Caco-2 (cell line): ENCODE measurements at regions not wholly inside any gene's neighbourhood (a gene's known extent, or its start where the extent isn't known, plus 50 kb on each side); places are given as distances from the start of the nearest gene placed in this dataset.

Experiments used
- BruUV-seq: library from RNA; stranded (reverse); fragments of 400-500 nt; replicated peaks from 2 replicates; lab custom pipeline; 2021; lab: Mats Ljungman, UMichigan
- CTCF ChIA-PET: fragments of 300-600 bp; sonication (Branson Sonifier 250); formaldehyde crosslinking; loops from one replicate; lab custom pipeline; 2022; ENCODE audit warnings: antibody characterized with exemption; lab: Charles Lee
- POLR2A ChIA-PET: fragments of 300-600 bp; sonication (Branson Sonifier 250); formaldehyde crosslinking; loops from one replicate; lab custom pipeline; 2022; ENCODE audit warnings: antibody characterized with exemption; lab: Charles Lee
- DNase-seq, 2 experiments: peaks; one replicate each; pipeline versions ENCODE4 v3.0.0 to v3.0.0-alpha.2; 2020 to 2022
- H3K27me3 ChIP-seq: replicated peaks from 2 replicates; pipeline ENCODE4 v1.6.0; 2011; ENCODE audit warnings: low read length; ENCODE audit not compliant: control insufficient read depth, insufficient read depth
- H3K36me3 ChIP-seq: 2 replicates; pipeline ENCODE4 v1.5.1; 2011; ENCODE audit warnings: low read length; ENCODE audit not compliant: control insufficient read depth, insufficient read depth
- H3K4me1 ChIP-seq: fragments of 250-450 bp; sonication (Bioruptor Pico); 2 replicates; pipeline ENCODE4 v1.5.1; 2020; ENCODE audit warnings: mild to moderate bottlenecking
- H3K4me3 ChIP-seq: 2 replicates; pipeline ENCODE4 v1.5.1; 2011; ENCODE audit warnings: low read depth, mild to moderate bottlenecking, control low read depth, low read length
- H3K9me3 ChIP-seq: fragments of 250-450 bp; sonication (Bioruptor Pico); 2 replicates; pipeline ENCODE4 v1.5.1; 2020; ENCODE audit warnings: mild to moderate bottlenecking, moderate library complexity
- H3K27ac Mint-ChIP-seq: one replicate; pipeline ENCODE4 v1.8.0; 2022; ENCODE audit warnings: mixed read lengths; ENCODE audit not compliant: unreplicated experiment
- H3K27me3 Mint-ChIP-seq: one replicate; pipeline ENCODE4 v1.8.0; 2022; ENCODE audit warnings: mixed read lengths; ENCODE audit not compliant: insufficient read depth, unreplicated experiment
- H3K36me3 Mint-ChIP-seq: one replicate; pipeline ENCODE4 v1.8.0; 2022; ENCODE audit warnings: mild to moderate bottlenecking, mixed read lengths; ENCODE audit not compliant: insufficient read depth, unreplicated experiment
- H3K4me1 Mint-ChIP-seq: one replicate; pipeline ENCODE4 v1.8.0; 2022; ENCODE audit warnings: low read depth, mixed read lengths; ENCODE audit not compliant: unreplicated experiment
- H3K4me3 Mint-ChIP-seq: one replicate; pipeline ENCODE4 v1.8.0; 2022; ENCODE audit warnings: mild to moderate bottlenecking, moderate library complexity, mixed read lengths; ENCODE audit not compliant: unreplicated experiment
- H3K9me3 Mint-ChIP-seq: one replicate; pipeline ENCODE4 v1.8.0; 2022; ENCODE audit warnings: mixed read lengths; ENCODE audit not compliant: unreplicated experiment
- intact Hi-C: fragments of 100-400 bp; cut with micrococcal nuclease; formaldehyde crosslinking; loops from one replicate; pipeline ENCODE4 v1.10.0; 2022; ENCODE audit not compliant: unreplicated experiment
- TF ChIP-seq, protein P1 (sequence below), 2 experiments: fragments of 200-600 bp in 1 of 2; IDR thresholded peaks; 1 replicate in 1 of 2; 2 replicates in 1 of 2; pipeline versions ENCODE4 v1.5.1 to v1.8.0; 2011 to 2022; ENCODE audit warnings: antibody characterized with exemption in 1 of 2, control low read depth in 1 of 2, inconsistent platforms in 1 of 2, low read depth in 1 of 2, low read length in 1 of 2, mild to moderate bottlenecking in 1 of 2, moderate library complexity in 1 of 2; ENCODE audit not compliant: insufficient read depth in 1 of 2, severe bottlenecking in 1 of 2, unreplicated experiment in 1 of 2

DNA sequence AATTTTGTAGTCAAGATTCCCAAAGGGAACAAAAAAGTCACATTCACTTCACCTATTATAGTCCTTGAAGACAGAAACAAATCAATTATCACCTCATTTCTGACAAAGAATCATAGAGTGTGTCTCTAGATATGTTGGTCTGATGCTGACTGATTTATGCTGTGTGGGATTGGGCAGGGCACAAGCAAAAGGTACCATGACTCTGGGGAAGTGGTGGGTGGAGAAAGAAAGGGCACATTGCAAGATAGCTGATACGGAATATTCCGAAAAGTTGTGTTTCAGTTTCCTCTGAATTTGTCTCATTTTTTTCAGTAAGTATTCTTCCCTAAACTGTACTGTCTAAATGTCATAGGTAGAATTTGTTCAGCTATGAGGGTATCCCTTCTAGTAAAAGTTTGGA lies 268.0 kb downstream of the MREG start:
- Histone ChIP-seq H3K4me1 (peaks cover 23% of the 10 kb centered on the region), H3K9me3 (no peaks in the 10 kb centered on the region), H3K36me3 (no peaks in the 10 kb centered on the region; the same call in 1 of the 2 replicates), H3K4me3 (no peak overlapping the region), H3K27me3 (no peaks in the 10 kb centered on the region)
- Mint-ChIP-seq H3K4me1 (peaks cover 17% of the 10 kb centered on the region), H3K4me3 (no peak overlapping the region), H3K27ac (no peak overlapping the region), H3K36me3 (no peaks in the 10 kb centered on the region), H3K9me3 (peaks cover 19% of the 10 kb centered on the region), H3K27me3 (no peaks in the 10 kb centered on the region)
- no peak for DNase-seq
- intact Hi-C loops, result no loop called here
- ChIA-PET CTCF (no interaction called here), POLR2A (no interaction called here)
- TF ChIP-seq, protein P1, sequence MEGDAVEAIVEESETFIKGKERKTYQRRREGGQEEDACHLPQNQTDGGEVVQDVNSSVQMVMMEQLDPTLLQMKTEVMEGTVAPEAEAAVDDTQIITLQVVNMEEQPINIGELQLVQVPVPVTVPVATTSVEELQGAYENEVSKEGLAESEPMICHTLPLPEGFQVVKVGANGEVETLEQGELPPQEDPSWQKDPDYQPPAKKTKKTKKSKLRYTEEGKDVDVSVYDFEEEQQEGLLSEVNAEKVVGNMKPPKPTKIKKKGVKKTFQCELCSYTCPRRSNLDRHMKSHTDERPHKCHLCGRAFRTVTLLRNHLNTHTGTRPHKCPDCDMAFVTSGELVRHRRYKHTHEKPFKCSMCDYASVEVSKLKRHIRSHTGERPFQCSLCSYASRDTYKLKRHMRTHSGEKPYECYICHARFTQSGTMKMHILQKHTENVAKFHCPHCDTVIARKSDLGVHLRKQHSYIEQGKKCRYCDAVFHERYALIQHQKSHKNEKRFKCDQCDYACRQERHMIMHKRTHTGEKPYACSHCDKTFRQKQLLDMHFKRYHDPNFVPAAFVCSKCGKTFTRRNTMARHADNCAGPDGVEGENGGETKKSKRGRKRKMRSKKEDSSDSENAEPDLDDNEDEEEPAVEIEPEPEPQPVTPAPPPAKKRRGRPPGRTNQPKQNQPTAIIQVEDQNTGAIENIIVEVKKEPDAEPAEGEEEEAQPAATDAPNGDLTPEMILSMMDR (IDR thresholded peaks at IDR 0.05; ENCODE audit: insufficient read depth in 1 of 2, low read depth in 1 of 2, low read length in 1 of 2, severe bottlenecking in 1 of 2, unreplicated experiment in 1 of 2), result no peak
- BruUV-seq, result no TSS peak

DNA sequence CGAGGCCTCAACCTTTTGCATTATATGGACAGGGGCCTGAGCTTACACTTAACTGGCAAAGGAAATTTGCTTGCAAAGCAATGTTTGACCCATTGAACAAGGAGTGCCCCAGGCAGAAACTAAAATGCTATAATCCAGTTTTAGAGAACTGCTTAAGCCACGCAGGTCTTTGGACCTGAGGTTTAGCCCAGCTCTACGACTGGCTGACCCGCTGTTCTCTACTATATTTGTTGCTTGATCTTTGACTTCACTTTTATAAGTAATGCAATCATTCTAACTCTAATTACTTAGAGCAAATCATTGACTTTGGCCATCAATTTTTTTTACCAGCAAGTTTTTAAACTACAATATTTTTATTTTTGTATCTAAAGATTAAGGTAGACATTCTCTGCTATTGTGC lies 268.8 kb downstream of the MREG start:
- Mint-ChIP-seq H3K27me3 (no peaks in the 10 kb centered on the region), H3K9me3 (peaks cover 19% of the 10 kb centered on the region), H3K4me3 (no peak overlapping the region), H3K36me3 (no peaks in the 10 kb centered on the region), H3K27ac (no peak overlapping the region), H3K4me1 (peaks cover 13% of the 10 kb centered on the region)
- POLR2A ChIA-PET, result no interaction called here
- CTCF ChIA-PET, result no interaction called here
- Histone ChIP-seq H3K27me3 (no peaks in the 10 kb centered on the region), H3K4me3 (no peak overlapping the region), H3K9me3 (no peaks in the 10 kb centered on the region), H3K36me3 (no peaks in the 10 kb centered on the region; the same call in 1 of the 2 replicates), H3K4me1 (peaks cover 18% of the 10 kb centered on the region)
- intact Hi-C loops, result no loop called here
- BruUV-seq, result no TSS peak
- TF ChIP-seq, protein P1 (IDR thresholded peaks at IDR 0.05; ENCODE audit: insufficient read depth in 1 of 2, low read depth in 1 of 2, low read length in 1 of 2, severe bottlenecking in 1 of 2, unreplicated experiment in 1 of 2), result no peak
- no peak for DNase-seq

DNA sequence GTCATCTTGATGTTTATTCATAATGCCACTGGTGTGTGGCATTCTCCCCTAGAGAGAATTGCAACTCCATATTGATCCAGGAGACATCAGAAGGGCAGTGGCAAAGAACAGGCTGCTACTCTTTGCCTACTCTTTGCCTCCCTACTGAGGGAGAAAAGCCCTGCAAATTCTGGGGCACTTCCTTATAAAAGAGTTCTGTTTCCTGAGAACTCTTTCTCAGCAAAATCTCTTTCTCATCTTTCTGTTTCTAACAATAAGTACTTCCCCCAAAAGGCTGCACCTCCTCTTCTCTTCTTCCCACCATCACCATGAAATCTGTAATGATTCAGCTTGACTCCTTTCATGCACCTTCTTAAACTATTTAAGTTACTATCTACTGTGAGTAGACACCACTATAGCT lies 270.3 kb downstream of the MREG start:
- Mint-ChIP-seq H3K4me3 (no peak overlapping the region), H3K9me3 (peaks cover 23% of the 10 kb centered on the region), H3K27ac (no peak overlapping the region), H3K4me1 (no peaks in the 10 kb centered on the region), H3K36me3 (no peaks in the 10 kb centered on the region), H3K27me3 (no peaks in the 10 kb centered on the region)
- Histone ChIP-seq H3K4me1 (peaks cover 4% of the 10 kb centered on the region), H3K36me3 (no peaks in the 10 kb centered on the region; the same call in 1 of the 2 replicates), H3K9me3 (no peaks in the 10 kb centered on the region), H3K27me3 (no peaks in the 10 kb centered on the region), H3K4me3 (no peak overlapping the region)
- ChIA-PET CTCF (no interaction called here), POLR2A (no interaction called here)
- intact Hi-C loops, result no loop called here
- no peak for DNase-seq
- BruUV-seq, result no TSS peak
- TF ChIP-seq, protein P1 (IDR thresholded peaks at IDR 0.05; ENCODE audit: insufficient read depth in 1 of 2, low read depth in 1 of 2, low read length in 1 of 2, severe bottlenecking in 1 of 2, unreplicated experiment in 1 of 2), result no peak
